Activated T-cell treated with anti-CD3 and anti-CD28 coated beads, Interleukin-2, amount 50 U/mL, for 72 hours (primary cell): ENCODE measurements at regions not wholly inside any gene's neighbourhood (a gene's known extent, or its start where the extent isn't known, plus 50 kb on each side); places are given as distances from the start of the nearest gene placed in this dataset.

Experiments used
- ATAC-seq, 2 donors: fragments of 150-1000 bp; cut with Tn5 transposase; replicated peaks in 1 of 2; 2 replicates each; pipeline ENCODE4 v1.10.0; 2021; ENCODE audit warnings: moderate library complexity in 2 of 2, mild to moderate bottlenecking in 1 of 2
- DNase-seq, 2 donors: peaks; one replicate each; pipeline ENCODE4 v3.0.0; 2021 to 2022; ENCODE audit warnings: mixed read lengths in 1 of 2
- H3K27ac Mint-ChIP-seq: one replicate; pipeline ENCODE4 v1.8.0; 2022; ENCODE audit warnings: mild to moderate bottlenecking, moderate library complexity, mixed read lengths
- H3K27me3 Mint-ChIP-seq: one replicate; pipeline ENCODE4 v1.8.0; 2022; ENCODE audit warnings: low read depth, mixed read lengths
- H3K36me3 Mint-ChIP-seq, 2 donors: one replicate each; pipeline ENCODE4 v1.8.0; 2022; ENCODE audit warnings: mixed read lengths in 2 of 2, mild to moderate bottlenecking in 1 of 2; ENCODE audit not compliant: insufficient read depth in 2 of 2
- H3K4me1 Mint-ChIP-seq: one replicate; pipeline ENCODE4 v1.8.0; 2022; ENCODE audit warnings: low read depth, mixed read lengths
- H3K4me3 Mint-ChIP-seq, 2 donors: one replicate each; pipeline ENCODE4 v1.8.0; 2022; ENCODE audit warnings: mild to moderate bottlenecking in 2 of 2, mixed read lengths in 2 of 2, moderate library complexity in 2 of 2
- H3K9me3 Mint-ChIP-seq, 2 donors: one replicate each; pipeline ENCODE4 v1.8.0; 2022; ENCODE audit warnings: mixed read lengths in 2 of 2

GRCh38 chr18:42258301-42258965 lies 303.4 kb downstream of the PIK3C3 start:
- ATAC-seq (no peak), DNase-seq (no peak)
- Mint-ChIP-seq H3K27ac (no peak overlapping the region), H3K36me3 (no peaks in the 10 kb centered on the region), H3K4me3 (no peak overlapping the region), H3K9me3 (peaks cover 0 to 4% of the 10 kb centered on the region in 2 donors), H3K4me1 (no peaks in the 10 kb centered on the region), H3K27me3 (no peaks in the 10 kb centered on the region)

- H3K27me3 Mint-ChIP-seq = no peaks in the 10 kb centered on the region
- no peaks in the 10 kb centered on the region for H3K4me1 Mint-ChIP-seq
- H3K27ac Mint-ChIP-seq = no peak overlapping the region
Measured at GRCh38 chr18:42261731-42262130, 306.7 kb downstream of the PIK3C3 start.

GRCh38 chr18:42264497-42264896 lies 309.5 kb downstream of the PIK3C3 start:
- Mint-ChIP-seq H3K36me3 (no peaks in the 10 kb centered on the region), H3K27ac (no peak overlapping the region), H3K4me1 (no peaks in the 10 kb centered on the region), H3K27me3 (no peaks in the 10 kb centered on the region), H3K4me3 (no peak overlapping the region), H3K9me3 (no peaks in the 10 kb centered on the region)
- DNase-seq = no peak
- ATAC-seq = no peak

More at GRCh38 chr18:42261731-42262130, 306.7 kb downstream of the PIK3C3 start:
- no peak for ATAC-seq
- Mint-ChIP-seq H3K9me3 (no peaks in the 10 kb centered on the region), H3K4me3 (no peak overlapping the region), H3K36me3 (no peaks in the 10 kb centered on the region)
- DNase-seq = no peak

- no peak for ATAC-seq
Measured at GRCh38 chr18:42268186-42268725, 313.2 kb downstream of the PIK3C3 start.

GRCh38 chr18:42268798-42269197 lies 313.8 kb downstream of the PIK3C3 start:
- no peaks in the 10 kb centered on the region for H3K9me3 Mint-ChIP-seq
- H3K4me1 Mint-ChIP-seq = no peaks in the 10 kb centered on the region
- ATAC-seq (no peak), DNase-seq (no peak)
- no peak overlapping the region for H3K27ac Mint-ChIP-seq
- no peak overlapping the region for H3K4me3 Mint-ChIP-seq
- H3K27me3 Mint-ChIP-seq = no peaks in the 10 kb centered on the region
- H3K36me3 Mint-ChIP-seq = no peaks in the 10 kb centered on the region

More at GRCh38 chr18:42268186-42268725, 313.2 kb downstream of the PIK3C3 start:
- no peaks in the 10 kb centered on the region for H3K27me3 Mint-ChIP-seq
- H3K36me3 Mint-ChIP-seq = no peaks in the 10 kb centered on the region
- H3K4me3 Mint-ChIP-seq = no peak overlapping the region
- H3K9me3 Mint-ChIP-seq = no peaks in the 10 kb centered on the region
- H3K27ac Mint-ChIP-seq = no peak overlapping the region
- no peaks in the 10 kb centered on the region for H3K4me1 Mint-ChIP-seq
- no peak for DNase-seq

- H3K4me3 Mint-ChIP-seq = no peak overlapping the region
- no peaks in the 10 kb centered on the region for H3K9me3 Mint-ChIP-seq
- no peaks in the 10 kb centered on the region for H3K4me1 Mint-ChIP-seq
- ATAC-seq = no peak
- no peaks in the 10 kb centered on the region for H3K36me3 Mint-ChIP-seq
- H3K27me3 Mint-ChIP-seq = no peaks in the 10 kb centered on the region
- no peak for DNase-seq
- H3K27ac Mint-ChIP-seq = no peak overlapping the region
Measured at GRCh38 chr18:42271647-42272414, 316.8 kb downstream of the PIK3C3 start.

GRCh38 chr18:42274488-42275137 lies 319.6 kb downstream of the PIK3C3 start:
- no peaks in the 10 kb centered on the region for H3K4me1 Mint-ChIP-seq
- no peak overlapping the region for H3K27ac Mint-ChIP-seq
- ATAC-seq = no peak
- H3K36me3 Mint-ChIP-seq = no peaks in the 10 kb centered on the region
- no peak overlapping the region for H3K4me3 Mint-ChIP-seq
- H3K9me3 Mint-ChIP-seq = no peaks in the 10 kb centered on the region
- no peak for DNase-seq
- H3K27me3 Mint-ChIP-seq = no peaks in the 10 kb centered on the region

GRCh38 chr18:42275138-42275535 lies 320.1 kb downstream of the PIK3C3 start:
- no peak overlapping the region for H3K4me3 Mint-ChIP-seq

GRCh38 chr18:42275949-42276730 lies 321.1 kb downstream of the PIK3C3 start:
- no peaks in the 10 kb centered on the region for H3K9me3 Mint-ChIP-seq
- H3K27ac Mint-ChIP-seq = no peak overlapping the region
- no peak overlapping the region for H3K4me3 Mint-ChIP-seq
- no peak for DNase-seq
- H3K4me1 Mint-ChIP-seq = no peaks in the 10 kb centered on the region
- no peaks in the 10 kb centered on the region for H3K27me3 Mint-ChIP-seq
- H3K36me3 Mint-ChIP-seq = no peaks in the 10 kb centered on the region
- no peak for ATAC-seq

More at GRCh38 chr18:42275138-42275535, 320.1 kb downstream of the PIK3C3 start:
- H3K27ac Mint-ChIP-seq = no peak overlapping the region
- no peaks in the 10 kb centered on the region for H3K4me1 Mint-ChIP-seq
- no peaks in the 10 kb centered on the region for H3K9me3 Mint-ChIP-seq
- H3K36me3 Mint-ChIP-seq = no peaks in the 10 kb centered on the region
- no peak for DNase-seq
- no peak for ATAC-seq
- H3K27me3 Mint-ChIP-seq = no peaks in the 10 kb centered on the region

GRCh38 chr18:42281124-42281523 lies 326.1 kb downstream of the PIK3C3 start:
- H3K27me3 Mint-ChIP-seq = no peaks in the 10 kb centered on the region
- H3K27ac Mint-ChIP-seq = no peak overlapping the region
- DNase-seq = no peak
- no peak for ATAC-seq
- H3K36me3 Mint-ChIP-seq = no peaks in the 10 kb centered on the region
- H3K9me3 Mint-ChIP-seq = no peaks in the 10 kb centered on the region
- H3K4me1 Mint-ChIP-seq = no peaks in the 10 kb centered on the region
- no peak overlapping the region for H3K4me3 Mint-ChIP-seq

- DNase-seq (no peak), ATAC-seq (no peak)
- Mint-ChIP-seq H3K4me1 (no peaks in the 10 kb centered on the region), H3K9me3 (no peaks in the 10 kb centered on the region), H3K4me3 (no peak overlapping the region), H3K27me3 (no peaks in the 10 kb centered on the region), H3K27ac (no peak overlapping the region), H3K36me3 (no peaks in the 10 kb centered on the region)
Measured at GRCh38 chr18:42281851-42282250, 326.8 kb downstream of the PIK3C3 start.

GRCh38 chr18:42287047-42287446 lies 332.0 kb downstream of the PIK3C3 start:
- Mint-ChIP-seq H3K36me3 (no peaks in the 10 kb centered on the region), H3K27ac (no peak overlapping the region), H3K4me3 (no peak overlapping the region), H3K9me3 (no peaks in the 10 kb centered on the region), H3K4me1 (no peaks in the 10 kb centered on the region), H3K27me3 (no peaks in the 10 kb centered on the region)
- DNase-seq = no peak
- ATAC-seq = no peak
